ENCODE measurements at regions not wholly inside any gene's neighbourhood (a gene's known extent, or its start where the extent isn't known, plus 50 kb on each side); places are given as distances from the start of the nearest gene placed in this dataset.
"Not testable (repeated sequence)": the region's sequence is repeated elsewhere in the genome, so short reads cannot be mapped to it uniquely, and the experiment has no call there.

DNA sequence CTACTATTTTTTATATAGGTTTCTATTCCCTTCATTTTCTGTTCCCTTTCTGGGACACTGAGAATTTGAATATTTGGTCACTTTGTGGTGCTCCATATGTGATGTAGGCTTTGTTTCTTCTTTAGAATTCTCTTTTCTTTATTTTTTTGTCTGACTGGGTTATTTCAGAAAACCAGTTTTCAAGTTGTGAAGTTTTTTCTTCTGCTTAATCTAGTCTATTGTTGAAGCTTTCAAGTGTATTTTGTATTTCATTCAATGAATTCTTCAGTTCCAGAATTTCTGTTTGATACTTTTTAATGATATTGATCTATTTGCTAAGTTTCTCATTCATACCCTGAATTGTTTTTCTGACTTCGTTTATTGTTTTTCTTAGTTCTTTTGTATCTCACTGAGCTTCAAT is 96.2 kb upstream of the HAND2 start:
- no peak for DNase-seq (ENCODE audit: low read depth in 2 of 2)

GRCh38 chr4:173618648-173619047 is 88.6 kb upstream of the HAND2 start:
- DNase-seq (ENCODE audit: low read depth in 2 of 2) = not testable (repeated sequence)

- DNase-seq (ENCODE audit: low read depth in 2 of 2) = no peak
Observed at GRCh38 chr4:173609158-173609557, 79.1 kb upstream of the HAND2 start.

- not testable (repeated sequence) for DNase-seq (ENCODE audit: low read depth in 2 of 2)
Observed at GRCh38 chr4:173608632-173609031, 78.6 kb upstream of the HAND2 start.

DNA sequence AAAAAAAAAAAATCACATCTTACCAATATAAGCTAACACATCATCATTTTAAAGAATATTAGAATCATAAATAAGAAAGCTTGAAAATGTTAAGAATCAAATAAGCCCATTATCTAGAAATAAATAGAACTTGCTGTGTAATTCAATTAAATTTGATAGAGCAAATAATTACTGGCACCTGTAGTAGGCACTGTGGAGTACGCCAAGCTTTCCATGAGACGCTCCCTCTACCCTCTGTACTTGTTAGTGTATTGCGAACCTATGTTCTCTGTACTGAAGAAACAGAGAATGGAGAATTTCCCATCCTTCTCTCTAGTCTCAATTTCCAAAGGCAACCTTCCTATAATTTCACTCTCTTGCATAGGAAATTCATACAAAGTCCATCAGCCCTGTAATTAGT is 61.7 kb upstream of the HAND2 start:
- no peak for DNase-seq (ENCODE audit: low read depth in 2 of 2)

GRCh38 chr4:173590697-173591096 is 60.7 kb upstream of the HAND2 start:
- DNase-seq (ENCODE audit: low read depth in 2 of 2) = no peak

- no peak for DNase-seq (ENCODE audit: low read depth in 2 of 2)
Observed at GRCh38 chr4:173585876-173586572, 56.0 kb upstream of the HAND2 start.

DNA sequence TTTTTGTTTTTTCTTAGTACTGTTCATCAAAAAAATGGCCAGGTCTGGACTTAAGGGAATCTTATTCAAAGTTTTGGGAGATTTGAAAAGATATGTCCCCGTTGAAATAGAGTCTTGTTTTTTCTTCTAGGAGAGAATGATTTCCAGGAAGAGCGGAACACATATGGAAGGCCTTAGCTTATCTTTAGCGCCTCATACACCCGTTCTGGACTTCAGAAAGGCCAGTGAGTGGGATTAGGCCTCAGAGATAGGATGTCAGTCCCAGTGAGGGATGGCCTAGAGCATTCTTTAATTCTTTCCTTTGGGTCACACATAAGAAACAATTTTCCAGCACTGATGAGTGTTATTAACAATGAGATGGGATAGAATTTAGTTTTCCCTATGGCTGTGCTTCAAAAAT is 54.5 kb upstream of the HAND2 start:
- DNase-seq (ENCODE audit: low read depth in 2 of 2) = no peak
